ENCODE measurements at regions not wholly inside any gene's neighbourhood (a gene's known extent, or its start where the extent isn't known, plus 50 kb on each side); places are given as distances from the start of the nearest gene placed in this dataset.

DNA sequence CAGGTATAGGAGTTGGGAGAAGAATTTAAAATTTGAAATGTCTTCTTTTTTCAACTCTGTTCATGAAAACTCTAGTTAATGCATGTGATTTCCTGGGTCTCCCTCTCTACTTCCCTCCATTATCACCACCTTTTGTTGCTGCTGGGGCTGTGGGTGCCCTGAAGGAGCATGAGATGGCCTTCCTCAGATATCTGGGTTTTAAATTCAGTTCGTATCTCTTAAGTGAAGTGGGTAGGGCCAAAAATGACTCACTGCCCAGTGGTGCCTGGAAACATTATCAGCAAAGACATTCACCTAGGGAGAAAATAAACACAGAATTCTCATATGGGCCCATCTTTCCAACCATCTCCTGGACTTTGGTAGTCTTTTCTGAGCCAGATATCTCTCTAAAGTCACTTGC lies 234.9 kb upstream of the PLEKHG7 start:
- Histone ChIP-seq H3K27me3 (replicated peaks; ENCODE audit: control insufficient read depth, insufficient read depth, low read length) (no peaks in the 10 kb centered on the region), H3K4me1 (peaks cover 5% of the 10 kb centered on the region; the same call in 1 of the 2 replicates), H3K4me3 (ENCODE audit: low read depth, low read length) (no peak overlapping the region), H3K9me3 (no peaks in the 10 kb centered on the region), H3K36me3 (ENCODE audit: control insufficient read depth, insufficient read depth, low read length) (no peaks in the 10 kb centered on the region)
- Mint-ChIP-seq H3K27me3 (ENCODE audit: insufficient read depth, unreplicated experiment) (peaks cover 5% of the 10 kb centered on the region), H3K27ac (ENCODE audit: unreplicated experiment) (no peak overlapping the region), H3K4me1 (ENCODE audit: low read depth, unreplicated experiment) (no peaks in the 10 kb centered on the region), H3K9me3 (ENCODE audit: unreplicated experiment) (no peaks in the 10 kb centered on the region), H3K4me3 (ENCODE audit: unreplicated experiment) (no peak overlapping the region), H3K36me3 (ENCODE audit: insufficient read depth, unreplicated experiment) (no peaks in the 10 kb centered on the region)
- no peak for TF ChIP-seq CTCF (IDR thresholded peaks at IDR 0.05; ENCODE audit: insufficient read depth in 1 of 2, low read depth in 1 of 2, low read length in 1 of 2, severe bottlenecking in 1 of 2, unreplicated experiment in 1 of 2)
- ChIA-PET CTCF (no interaction called here), POLR2A (no interaction called here)
- BruUV-seq (replicated peaks): no TSS peak
- intact Hi-C loops (cut with micrococcal nuclease; ENCODE audit: unreplicated experiment): no loop called here
- no peak for DNase-seq

GRCh38 chr12:92466391-92467305 lies 236.1 kb upstream of the PLEKHG7 start:
- Histone ChIP-seq H3K9me3 (no peaks in the 10 kb centered on the region), H3K4me1 (peaks cover 5% of the 10 kb centered on the region; the same call in 1 of the 2 replicates), H3K4me3 (ENCODE audit: low read depth, low read length) (no peak overlapping the region), H3K36me3 (ENCODE audit: control insufficient read depth, insufficient read depth, low read length) (no peaks in the 10 kb centered on the region), H3K27me3 (replicated peaks; ENCODE audit: control insufficient read depth, insufficient read depth, low read length) (no peaks in the 10 kb centered on the region)
- TF ChIP-seq CTCF (IDR thresholded peaks at IDR 0.05; ENCODE audit: insufficient read depth in 1 of 2, low read depth in 1 of 2, low read length in 1 of 2, severe bottlenecking in 1 of 2, unreplicated experiment in 1 of 2): no peak
- intact Hi-C loops (cut with micrococcal nuclease; ENCODE audit: unreplicated experiment): no loop called here
- peaks cover 5% of the 10 kb centered on the region for H3K27me3 Mint-ChIP-seq (ENCODE audit: insufficient read depth, unreplicated experiment)
- no peak overlapping the region for H3K4me3 Mint-ChIP-seq (ENCODE audit: unreplicated experiment)
- no peaks in the 10 kb centered on the region for H3K4me1 Mint-ChIP-seq (ENCODE audit: low read depth, unreplicated experiment)
- ChIA-PET CTCF (no interaction called here), POLR2A (no interaction called here)
- no TSS peak for BruUV-seq (replicated peaks)
- no peaks in the 10 kb centered on the region for H3K9me3 Mint-ChIP-seq (ENCODE audit: unreplicated experiment)
- no peak overlapping the region for H3K27ac Mint-ChIP-seq (ENCODE audit: unreplicated experiment)
- no peaks in the 10 kb centered on the region for H3K36me3 Mint-ChIP-seq (ENCODE audit: insufficient read depth, unreplicated experiment)
- DNase-seq: no peak

GRCh38 chr12:92465786-92466295 lies 236.9 kb upstream of the PLEKHG7 start:
- H3K4me3 ChIP-seq (ENCODE audit: low read depth, low read length): no peak overlapping the region
- Mint-ChIP-seq H3K27me3 (ENCODE audit: insufficient read depth, unreplicated experiment) (peaks cover 5% of the 10 kb centered on the region), H3K27ac (ENCODE audit: unreplicated experiment) (no peak overlapping the region), H3K9me3 (ENCODE audit: unreplicated experiment) (no peaks in the 10 kb centered on the region), H3K36me3 (ENCODE audit: insufficient read depth, unreplicated experiment) (no peaks in the 10 kb centered on the region), H3K4me1 (ENCODE audit: low read depth, unreplicated experiment) (no peaks in the 10 kb centered on the region), H3K4me3 (ENCODE audit: unreplicated experiment) (no peak overlapping the region)
- BruUV-seq (replicated peaks): no TSS peak
- no peak for DNase-seq
- POLR2A ChIA-PET: no interaction called here
- intact Hi-C loops (cut with micrococcal nuclease; ENCODE audit: unreplicated experiment): no loop called here
- H3K9me3 ChIP-seq: no peaks in the 10 kb centered on the region
- CTCF ChIA-PET: no interaction called here
- H3K4me1 ChIP-seq: peaks cover 5% of the 10 kb centered on the region; the same call in 1 of the 2 replicates
- no peak for TF ChIP-seq CTCF (IDR thresholded peaks at IDR 0.05; ENCODE audit: insufficient read depth in 1 of 2, low read depth in 1 of 2, low read length in 1 of 2, severe bottlenecking in 1 of 2, unreplicated experiment in 1 of 2)
- H3K27me3 ChIP-seq (replicated peaks; ENCODE audit: control insufficient read depth, insufficient read depth, low read length): no peaks in the 10 kb centered on the region
- H3K36me3 ChIP-seq (ENCODE audit: control insufficient read depth, insufficient read depth, low read length): no peaks in the 10 kb centered on the region

Measured in Caco-2 (cell line).